GM23248 (cell line): ENCODE measurements at regions not wholly inside any gene's neighbourhood (a gene's known extent, or its start where the extent isn't known, plus 50 kb on each side); places are given as distances from the start of the nearest gene placed in this dataset.
"Not testable (repeated sequence)": the region's sequence is repeated elsewhere in the genome, so short reads cannot be mapped to it uniquely, and the experiment has no call there.

Experiments used
- DNase-seq: peaks from one replicate; pipeline ENCODE4 v3.0.0-alpha.2; 2015
- H2AFZ ChIP-seq: fragments of 200-600 bp; sonication (generic); 2 replicates; pipeline ENCODE4 v1.6.1; 2016; ENCODE audit warnings: antibody characterized with exemption
- H3F3A ChIP-seq: fragments of 200-600 bp; sonication (generic); 2 replicates; pipeline ENCODE4 v1.6.1; 2016; ENCODE audit warnings: mild to moderate bottlenecking, antibody characterized with exemption, mixed run types; ENCODE audit not compliant: insufficient read depth
- H3K27ac ChIP-seq: fragments of 200-600 bp; sonication (generic); 2 replicates; pipeline ENCODE4 v1.5.1; 2016; ENCODE audit warnings: mild to moderate bottlenecking
- H3K27me3 ChIP-seq: fragments of 200-600 bp; sonication (generic); replicated peaks from 2 replicates; pipeline ENCODE4 v1.6.1; 2016; ENCODE audit warnings: mild to moderate bottlenecking; ENCODE audit not compliant: insufficient read depth
- H3K36me3 ChIP-seq: fragments of 200-600 bp; sonication (generic); 2 replicates; pipeline ENCODE4 v1.6.1; 2016; ENCODE audit warnings: low read depth, mild to moderate bottlenecking
- H3K4me1 ChIP-seq: fragments of 200-600 bp; sonication (generic); 2 replicates; pipeline ENCODE4 v1.6.1; 2016; ENCODE audit warnings: mild to moderate bottlenecking; ENCODE audit not compliant: insufficient read depth
- H3K4me2 ChIP-seq: fragments of 200-600 bp; sonication (generic); one replicate; pipeline ENCODE4 v1.6.1; 2016; ENCODE audit warnings: mild to moderate bottlenecking; ENCODE audit not compliant: unreplicated experiment
- H3K4me3 ChIP-seq: fragments of 200-600 bp; sonication (generic); 2 replicates; pipeline ENCODE4 v1.5.1; 2016; ENCODE audit warnings: mild to moderate bottlenecking
- H3K79me2 ChIP-seq: fragments of 200-600 bp; sonication (generic); 2 replicates; pipeline ENCODE4 v1.6.1; 2016; ENCODE audit warnings: mild to moderate bottlenecking; ENCODE audit not compliant: insufficient read depth
- H3K9ac ChIP-seq: fragments of 200-600 bp; sonication (generic); 2 replicates; pipeline ENCODE4 v1.6.1; 2016; ENCODE audit warnings: mild to moderate bottlenecking
- H3K9me2 ChIP-seq: fragments of 200-600 bp; sonication (generic); 2 replicates; pipeline ENCODE4 v1.6.1; 2016; ENCODE audit warnings: mixed run types, mild to moderate bottlenecking, moderate library complexity; ENCODE audit not compliant: insufficient read depth
- H3K9me3 ChIP-seq: fragments of 200-600 bp; sonication (generic); one replicate; pipeline ENCODE4 v1.6.1; 2017; ENCODE audit warnings: low read depth
- H4K20me1 ChIP-seq: fragments of 200-600 bp; sonication (generic); 2 replicates; pipeline ENCODE4 v1.6.0; 2016; ENCODE audit not compliant: insufficient read depth
- EZH2 ChIP-seq: fragments of 200-600 bp; sonication (generic); IDR thresholded peaks from 2 replicates; pipeline ENCODE4 v1.6.1; 2018; ENCODE audit warnings: antibody characterized with exemption, mild to moderate bottlenecking; ENCODE audit not compliant: insufficient read depth, poor library complexity, severe bottlenecking
- EZH2phosphoT487 ChIP-seq: fragments of 200-600 bp; sonication (generic); IDR thresholded peaks from 2 replicates; pipeline ENCODE4 v1.6.1; 2018; ENCODE audit warnings: antibody characterized with exemption, moderate library complexity, mild to moderate bottlenecking, low read depth; ENCODE audit not compliant: insufficient read depth
- WGBS, 2 experiments: methylation state at CpG; one replicate each; pipeline ENCODE4 v1.1.6; 2015 to 2017; ENCODE audit warnings: low lambda C conversion rate in 2 of 2, low coverage in 1 of 2; ENCODE audit errors: missing lambda C conversion rate in 2 of 2; 5-methylcytosine and 5-hydroxymethylcytosine counted together
- in situ Hi-C: fragments of 300-500 bp; cut with MboI; formaldehyde crosslinking; loops from 2 replicates; pipeline ENCODE4 v1.15.0; 2020

DNA sequence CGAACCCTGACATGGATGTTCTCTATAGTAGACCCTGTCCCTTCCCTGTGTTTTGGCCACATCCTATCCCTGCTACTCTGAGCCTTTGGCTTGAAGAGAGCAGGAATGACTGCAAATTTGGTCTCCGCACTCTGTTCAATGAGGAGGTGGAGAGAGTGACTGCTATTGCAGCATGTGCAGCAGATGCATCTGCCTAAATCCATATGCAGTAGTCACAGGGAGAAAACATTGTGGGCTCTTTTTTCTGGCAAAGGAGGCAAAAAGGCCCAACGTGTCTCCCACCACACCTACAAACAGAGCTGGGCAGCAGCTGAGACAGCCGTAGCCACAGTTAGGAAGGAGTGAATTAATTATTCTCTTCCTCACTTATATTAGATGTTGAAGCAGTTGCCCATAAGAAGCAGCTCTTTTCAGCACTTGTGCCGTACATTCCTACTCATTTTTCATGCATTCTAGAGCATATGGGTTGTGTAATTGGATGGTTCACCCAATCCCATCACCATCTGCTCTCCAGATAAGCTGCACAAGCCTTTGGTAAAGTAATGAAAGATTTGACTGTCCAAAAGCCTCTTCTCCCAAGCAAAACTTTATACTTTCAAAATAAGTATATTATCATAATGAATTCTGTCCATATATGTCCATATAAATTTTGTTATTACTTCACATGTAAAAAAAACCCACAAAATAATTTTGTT lies 147.9 kb upstream of the FAM47A start:
- no peaks in the 10 kb centered on the region for H3K79me2 ChIP-seq
- H3K27me3 ChIP-seq: no peaks in the 10 kb centered on the region
- no peaks in the 10 kb centered on the region for H4K20me1 ChIP-seq
- H3K9me3 ChIP-seq: no peaks in the 10 kb centered on the region
- no peak overlapping the region for H3K4me3 ChIP-seq
- H3K4me1 ChIP-seq: no peaks in the 10 kb centered on the region
- 0 to 11% methylated on average over 3 to 5 of the region's 5 CpGs for WGBS, 2 experiments
- H3K27ac ChIP-seq: no peak overlapping the region
- H3F3A ChIP-seq: no peaks in the 10 kb centered on the region
- DNase-seq: no peak
- no peak overlapping the region for H2AFZ ChIP-seq
- in situ Hi-C loops: no loop called here
- no peak overlapping the region for H3K4me2 ChIP-seq
- TF ChIP-seq EZH2phosphoT487 (no peak), EZH2 (no peak)
- no peaks in the 10 kb centered on the region for H3K36me3 ChIP-seq
- H3K9me2 ChIP-seq: no peaks in the 10 kb centered on the region
- no peak overlapping the region for H3K9ac ChIP-seq

GRCh38 chrX:34275699-34276098 lies 143.6 kb upstream of the FAM47A start:
- no peaks in the 10 kb centered on the region for H3K4me1 ChIP-seq
- no peak overlapping the region for H3K9ac ChIP-seq
- in situ Hi-C loops: no loop called here
- no peak overlapping the region for H3K4me2 ChIP-seq
- no peaks in the 10 kb centered on the region for H3K27me3 ChIP-seq
- DNase-seq: no peak
- no peaks in the 10 kb centered on the region for H3K36me3 ChIP-seq
- no peaks in the 10 kb centered on the region for H3F3A ChIP-seq
- H3K9me2 ChIP-seq: no peaks in the 10 kb centered on the region
- TF ChIP-seq EZH2phosphoT487: no peak
- TF ChIP-seq EZH2: no peak
- H4K20me1 ChIP-seq: no peaks in the 10 kb centered on the region
- no peak overlapping the region for H2AFZ ChIP-seq
- H3K9me3 ChIP-seq: no peaks in the 10 kb centered on the region
- H3K27ac ChIP-seq: no peak overlapping the region
- H3K79me2 ChIP-seq: no peaks in the 10 kb centered on the region
- no peak overlapping the region for H3K4me3 ChIP-seq
- 0 to 9% methylated on average over 1 of the region's 1 CpG for WGBS, 2 experiments

DNA sequence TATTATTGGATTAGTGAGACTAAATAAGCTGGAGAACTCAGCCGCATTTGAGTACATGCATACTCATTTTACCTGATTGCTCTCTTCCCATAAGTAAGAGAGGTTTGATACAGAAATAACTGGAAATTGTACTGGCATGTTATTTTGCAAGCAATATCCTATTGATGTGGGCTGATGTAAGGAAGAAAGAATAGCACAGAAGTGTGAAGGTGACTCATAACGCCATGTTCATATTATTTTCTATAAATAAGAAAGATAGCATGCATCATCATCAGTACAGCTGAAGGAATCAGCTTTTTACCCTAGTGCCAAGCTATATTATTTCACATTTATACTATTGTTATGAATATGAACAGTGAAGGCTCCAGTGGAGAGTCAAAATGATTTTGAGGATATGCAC lies 138.3 kb upstream of the FAM47A start:
- Histone ChIP-seq H3K9ac (no peak overlapping the region), H3K36me3 (no peaks in the 10 kb centered on the region), H3K4me1 (no peaks in the 10 kb centered on the region), H3K4me3 (no peak overlapping the region), H3K79me2 (no peaks in the 10 kb centered on the region), H3K27ac (no peak overlapping the region), H3K9me2 (no peaks in the 10 kb centered on the region), H3K4me2 (no peak overlapping the region), H3K9me3 (no peaks in the 10 kb centered on the region), H4K20me1 (no peaks in the 10 kb centered on the region), H3F3A (no peaks in the 10 kb centered on the region), H2AFZ (no peak overlapping the region), H3K27me3 (no peaks in the 10 kb centered on the region)
- WGBS, 2 experiments: 44% methylated on average over 2 of the region's 2 CpGs
- DNase-seq: no peak
- no peak for TF ChIP-seq EZH2
- no peak for TF ChIP-seq EZH2phosphoT487
- in situ Hi-C loops: no loop called here

DNA sequence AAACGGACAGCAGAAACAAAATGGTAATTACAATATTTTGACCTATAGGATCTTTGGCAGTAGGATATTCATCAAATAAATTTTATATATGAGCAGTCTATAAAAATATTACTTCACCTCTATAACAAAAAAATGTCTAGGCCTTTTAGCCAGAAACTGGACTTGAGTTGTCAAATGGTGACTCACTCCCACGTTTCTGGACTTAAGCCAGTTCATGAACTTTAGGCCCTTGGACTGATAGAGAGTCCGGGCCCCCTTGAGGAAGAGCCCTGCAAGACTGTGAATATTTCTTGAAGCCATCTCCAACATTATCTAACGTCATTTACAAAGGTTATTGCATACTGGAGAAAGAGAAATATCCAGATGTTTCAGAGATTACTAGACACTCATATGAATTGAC lies 106.8 kb upstream of the FAM47A start:
- Histone ChIP-seq H3K9me3 (no peaks in the 10 kb centered on the region), H3K4me3 (no peak overlapping the region), H3K4me2 (no peak overlapping the region), H3F3A (no peaks in the 10 kb centered on the region), H3K9ac (no peak overlapping the region), H4K20me1 (no peaks in the 10 kb centered on the region), H3K27ac (no peak overlapping the region), H2AFZ (no peak overlapping the region), H3K4me1 (no peaks in the 10 kb centered on the region), H3K36me3 (no peaks in the 10 kb centered on the region), H3K27me3 (no peaks in the 10 kb centered on the region), H3K79me2 (no peaks in the 10 kb centered on the region), H3K9me2 (no peaks in the 10 kb centered on the region)
- in situ Hi-C loops: no loop called here
- 11 to 15% methylated on average over 4 of the region's 4 CpGs for WGBS, 2 experiments
- no peak for DNase-seq
- TF ChIP-seq EZH2phosphoT487: no peak
- no peak for TF ChIP-seq EZH2

GRCh38 chrX:34230156-34230555 lies 98.0 kb upstream of the FAM47A start:
- H3K9me3 ChIP-seq, H3K9me2 ChIP-seq, H3K27ac ChIP-seq, H3F3A ChIP-seq, H3K4me1 ChIP-seq, H3K4me2 ChIP-seq, H3K79me2 ChIP-seq, H4K20me1 ChIP-seq, DNase-seq, H3K4me3 ChIP-seq, H3K36me3 ChIP-seq, in situ Hi-C loops, H3K9ac ChIP-seq, H3K27me3 ChIP-seq, H2AFZ ChIP-seq: not testable (repeated sequence)
- 22 to 42% methylated on average over 3 to 6 of the region's 6 CpGs for WGBS, 2 experiments
